Prostate gland (tissue), 1 donor: ENCODE measurements at regions not wholly inside any gene's neighbourhood (a gene's known extent, or its start where the extent isn't known, plus 50 kb on each side); places are given as distances from the start of the nearest gene placed in this dataset.

Experiments used
- POLR2A ChIP-seq: fragments of 450-650 bp; IDR thresholded peaks from one replicate; pipeline ENCODE4 v1.6.1; 2016; ENCODE audit warnings: antibody characterized with exemption, mild to moderate bottlenecking
- POLR2AphosphoS5 ChIP-seq: sonication (generic); formaldehyde crosslinking; IDR thresholded peaks from one replicate; pipeline ENCODE4 v1.6.1; 2017; ENCODE audit warnings: antibody characterized with exemption

GRCh38 chr3:176896165-176896564 lies 301.1 kb downstream of the TBL1XR1 start:
- TF ChIP-seq POLR2A = no peak
- no peak for TF ChIP-seq POLR2AphosphoS5
